Right lung (tissue), 2 donors: ENCODE measurements at regions not wholly inside any gene's neighbourhood (a gene's known extent, or its start where the extent isn't known, plus 50 kb on each side); places are given as distances from the start of the nearest gene placed in this dataset.

ENCODE experiments used
- DNase-seq, 2 donors: peaks; one replicate each; pipeline ENCODE4 v3.0.0-alpha.2; 2013

DNA sequence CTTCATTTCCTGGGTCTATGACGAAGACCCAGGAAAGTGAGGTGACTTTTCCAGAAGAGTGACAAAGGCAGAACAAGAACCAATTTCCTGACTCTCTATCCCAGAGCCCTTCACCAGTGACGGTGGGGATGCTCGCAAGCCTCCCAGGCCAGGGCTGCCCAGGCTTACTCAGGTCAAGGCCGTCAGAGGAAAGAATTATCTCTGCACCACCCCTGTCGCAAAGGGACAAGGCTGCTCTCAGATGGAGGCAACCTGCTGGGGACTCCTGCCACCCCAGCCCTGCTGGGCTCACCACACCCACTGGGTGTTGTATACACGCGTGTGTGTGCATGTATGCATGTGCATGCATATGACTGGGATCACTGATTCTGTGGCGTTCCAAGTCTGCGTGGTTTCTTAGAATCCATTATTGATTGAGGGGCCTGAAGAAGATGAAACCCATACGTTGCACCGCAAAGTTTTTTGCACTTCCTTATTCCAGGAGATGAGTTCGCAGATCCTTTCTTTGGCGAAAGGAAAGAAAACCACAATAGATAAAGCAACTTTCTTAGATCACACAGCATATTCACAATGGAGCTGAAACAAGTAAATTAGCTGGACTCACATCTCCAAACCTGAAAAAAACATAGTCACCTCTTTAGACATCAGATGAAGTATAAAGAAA, 255.8 kb downstream of the RHOU start:
- no peak for DNase-seq

DNA sequence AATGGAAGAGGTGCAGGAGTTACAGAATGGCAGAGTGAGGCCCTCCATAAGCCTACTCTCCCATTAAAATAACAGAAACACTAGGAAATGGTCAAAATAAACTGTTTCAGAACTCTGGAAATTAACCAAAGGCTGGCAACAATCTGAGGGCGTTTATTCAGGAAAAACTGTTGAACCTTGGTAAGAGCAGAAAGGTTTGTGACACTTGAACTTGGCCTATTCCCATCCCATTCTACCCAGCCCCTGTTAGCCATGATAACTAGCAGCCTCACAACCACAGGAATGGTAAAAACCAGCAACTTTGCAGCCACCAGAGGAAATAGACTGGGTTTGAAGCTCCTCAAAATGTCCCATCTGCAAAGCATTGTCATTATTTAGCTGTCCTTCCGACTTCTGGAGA, 256.8 kb downstream of the RHOU start:
- no peak for DNase-seq

- DNase-seq = no peak
Observed at GRCh38 chr1:228992907-228993535, 257.7 kb downstream of the RHOU start.

DNA sequence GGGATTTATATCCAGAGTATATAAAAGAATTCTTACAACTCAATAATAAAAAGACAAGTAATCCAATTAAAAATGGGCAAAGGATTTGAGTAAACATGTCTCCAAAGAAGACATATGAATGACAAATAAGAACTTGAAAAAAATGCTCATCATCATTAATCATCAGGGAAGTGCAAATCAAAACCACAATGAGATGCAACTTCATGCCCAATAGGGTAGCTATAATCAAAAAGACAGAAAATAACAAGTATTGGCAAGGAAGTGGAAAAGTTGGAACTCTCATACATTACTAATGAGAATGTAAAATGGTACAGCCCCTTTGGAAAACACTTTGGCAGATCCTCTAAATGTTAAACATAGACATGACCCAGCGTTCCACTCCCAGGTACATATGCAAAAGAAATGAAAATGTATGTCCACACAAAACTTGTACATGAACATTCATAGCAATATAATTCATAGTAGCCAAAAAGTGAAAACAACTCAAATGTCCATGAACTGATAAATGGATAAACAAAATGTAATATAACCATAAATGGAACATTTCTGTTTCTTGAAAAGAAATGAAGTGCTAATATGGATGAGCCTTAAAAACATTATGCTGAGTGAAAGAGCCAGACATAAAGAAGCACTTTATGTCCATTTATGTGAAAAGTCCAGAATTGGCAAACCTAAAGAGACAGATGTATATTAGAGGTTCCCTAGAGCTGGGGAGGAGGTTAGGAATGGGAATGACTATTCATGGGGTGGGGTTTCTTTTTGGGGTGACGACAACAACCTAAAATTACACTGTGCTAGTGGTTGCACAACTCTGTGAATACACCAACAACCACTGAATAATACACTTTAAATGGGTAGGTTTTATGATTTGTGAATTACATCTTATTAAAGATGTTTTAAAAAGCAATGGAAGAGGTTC, 259.7 kb downstream of the RHOU start:
- DNase-seq = peak in 1 of 2 donors; percentile 29

GRCh38 chr1:228996281-228996680, 261.0 kb downstream of the RHOU start:
- DNase-seq = no peak

GRCh38 chr1:228997721-228998144, 262.5 kb downstream of the RHOU start:
- no peak for DNase-seq

DNA sequence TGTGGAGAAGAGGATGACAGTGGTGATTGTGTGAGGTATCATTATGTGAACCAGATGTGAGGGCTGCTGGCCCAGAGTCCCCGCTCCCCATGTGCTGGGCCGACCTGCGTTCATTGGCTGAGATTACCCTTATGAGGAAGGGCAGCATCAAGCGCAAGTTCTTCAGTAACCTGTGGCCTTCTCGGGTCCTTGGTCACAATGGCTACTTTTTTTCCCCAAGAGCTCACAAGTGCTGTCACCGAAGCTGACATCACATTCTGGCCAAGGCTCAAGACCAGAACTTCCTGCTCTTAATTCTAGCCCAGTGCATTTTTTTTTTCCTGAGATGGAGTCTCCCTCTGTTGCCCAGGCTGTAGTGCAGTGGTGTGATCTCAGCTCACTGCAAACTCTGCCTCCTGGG, 262.9 kb downstream of the RHOU start:
- no peak for DNase-seq

DNA sequence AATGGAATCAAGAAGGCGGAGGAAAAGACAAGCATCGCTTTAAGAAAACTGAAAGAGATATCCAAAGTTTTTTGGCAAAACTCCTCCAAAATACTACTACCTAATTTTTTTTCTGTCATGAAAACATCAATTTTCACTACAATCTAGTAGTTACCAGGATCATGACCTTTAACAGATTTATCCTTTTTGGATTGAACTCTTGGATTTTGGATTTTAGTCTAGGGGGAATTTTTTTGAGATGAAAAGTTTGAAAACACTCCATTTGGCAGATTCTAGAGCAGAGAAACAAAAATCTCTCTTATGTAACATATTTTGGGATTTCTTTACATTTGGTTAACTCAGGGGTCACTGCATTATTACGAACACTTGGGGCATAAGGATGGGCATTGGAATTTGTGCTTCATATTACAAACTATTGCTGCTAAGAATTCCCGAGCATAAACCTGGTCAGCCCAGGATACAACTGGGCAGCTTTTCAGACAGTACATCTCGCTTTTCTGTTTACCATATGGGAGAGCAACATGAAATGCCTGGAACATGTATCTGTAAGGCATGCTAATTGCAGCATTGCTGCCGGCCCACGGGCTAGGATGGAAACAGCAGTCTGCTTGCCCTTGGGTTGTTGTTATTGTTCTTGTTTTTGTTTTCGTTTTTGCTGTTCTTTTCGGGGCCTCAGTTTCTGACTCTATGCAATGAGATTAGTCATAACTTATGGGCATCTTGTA, 264.3 kb downstream of the RHOU start:
- DNase-seq = no peak

DNA sequence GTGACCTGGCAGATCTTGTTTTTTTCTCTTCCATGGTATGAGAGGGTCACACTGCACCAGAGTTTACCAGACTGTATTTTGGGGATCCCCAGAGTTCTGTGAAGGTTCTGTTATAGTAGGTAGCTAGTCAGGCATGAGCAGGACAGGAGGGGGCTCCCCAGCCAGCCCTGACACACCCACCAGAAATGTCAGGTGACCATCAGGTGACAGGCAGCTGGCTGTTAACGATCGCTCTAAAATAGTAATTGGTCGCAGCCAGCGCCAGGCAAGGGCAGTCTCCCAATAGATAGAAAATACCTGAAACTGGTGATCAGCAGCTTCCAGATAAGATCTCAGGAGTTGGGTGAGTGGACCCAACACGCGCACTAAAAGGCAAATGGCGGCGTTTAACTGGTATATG, 264.9 kb downstream of the RHOU start:
- no peak for DNase-seq

DNA sequence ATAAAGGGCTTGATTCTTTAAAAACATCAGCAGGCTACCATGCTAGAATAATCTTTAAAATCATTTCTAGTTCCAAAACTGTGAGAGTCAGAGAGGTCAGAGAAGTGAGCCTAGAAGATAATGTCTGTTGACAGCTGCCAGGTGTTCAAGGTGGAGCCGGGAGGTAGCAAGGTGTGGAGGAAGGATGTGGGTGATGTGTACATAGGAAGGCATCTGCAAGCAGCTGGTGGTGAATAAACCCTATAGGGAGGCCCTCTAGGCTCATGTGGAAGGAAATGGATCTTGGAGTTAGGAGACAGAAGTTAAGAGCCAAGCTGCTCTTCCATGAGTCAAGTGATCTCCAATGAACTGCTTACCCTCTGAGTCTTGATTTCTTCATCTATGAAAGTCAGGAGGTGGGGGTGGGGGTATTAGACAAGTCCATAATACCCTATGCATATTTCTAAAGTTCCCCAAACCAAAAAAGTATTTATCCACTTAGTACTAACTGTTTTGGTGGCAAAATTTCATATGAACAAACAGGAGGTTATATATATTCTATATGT, 266.3 kb downstream of the RHOU start:
- DNase-seq = no peak

DNA sequence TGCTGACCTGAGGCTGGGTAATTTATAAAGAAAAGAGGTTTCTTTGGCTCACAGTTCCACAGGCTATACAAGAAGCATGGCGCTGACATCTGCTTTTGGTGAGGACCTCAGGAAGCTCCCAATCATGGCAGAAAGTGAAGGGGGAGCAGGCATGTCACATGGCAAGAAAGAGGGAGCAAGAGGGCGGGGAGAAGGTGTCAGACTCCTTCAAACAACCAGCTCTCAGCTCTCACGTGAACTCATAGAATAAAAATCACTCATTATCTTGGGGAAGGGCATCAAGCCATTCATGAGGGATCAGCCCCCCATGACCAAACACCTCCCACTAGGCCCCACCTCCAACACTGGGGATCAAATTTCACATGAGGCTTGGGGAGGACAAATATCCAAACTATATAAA, 266.8 kb downstream of the RHOU start:
- no peak for DNase-seq

DNA sequence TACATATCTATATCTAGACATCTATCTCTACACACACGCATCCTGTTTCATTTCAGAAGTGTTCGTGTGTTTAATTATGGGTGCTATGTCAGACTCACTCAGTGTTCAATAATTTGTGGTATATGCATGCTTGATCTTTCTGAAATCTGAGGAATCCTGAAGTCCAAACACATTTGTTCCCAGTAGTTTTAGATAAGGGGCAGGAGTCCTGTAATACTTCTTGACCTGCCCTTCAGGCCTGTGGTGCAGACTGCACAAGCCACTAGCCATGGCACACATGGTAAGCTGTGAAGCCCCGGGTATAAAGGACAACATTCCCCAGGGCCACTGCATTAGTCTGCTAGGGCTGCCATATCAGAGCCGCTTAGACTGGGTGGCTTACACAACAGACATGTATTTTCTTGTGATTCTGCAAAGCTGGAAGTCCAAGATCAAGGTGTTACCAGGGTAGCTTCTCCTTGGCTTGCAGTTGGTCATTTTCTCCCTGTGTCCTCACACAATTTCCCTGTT, 267.2 kb downstream of the RHOU start:
- DNase-seq = no peak

DNA sequence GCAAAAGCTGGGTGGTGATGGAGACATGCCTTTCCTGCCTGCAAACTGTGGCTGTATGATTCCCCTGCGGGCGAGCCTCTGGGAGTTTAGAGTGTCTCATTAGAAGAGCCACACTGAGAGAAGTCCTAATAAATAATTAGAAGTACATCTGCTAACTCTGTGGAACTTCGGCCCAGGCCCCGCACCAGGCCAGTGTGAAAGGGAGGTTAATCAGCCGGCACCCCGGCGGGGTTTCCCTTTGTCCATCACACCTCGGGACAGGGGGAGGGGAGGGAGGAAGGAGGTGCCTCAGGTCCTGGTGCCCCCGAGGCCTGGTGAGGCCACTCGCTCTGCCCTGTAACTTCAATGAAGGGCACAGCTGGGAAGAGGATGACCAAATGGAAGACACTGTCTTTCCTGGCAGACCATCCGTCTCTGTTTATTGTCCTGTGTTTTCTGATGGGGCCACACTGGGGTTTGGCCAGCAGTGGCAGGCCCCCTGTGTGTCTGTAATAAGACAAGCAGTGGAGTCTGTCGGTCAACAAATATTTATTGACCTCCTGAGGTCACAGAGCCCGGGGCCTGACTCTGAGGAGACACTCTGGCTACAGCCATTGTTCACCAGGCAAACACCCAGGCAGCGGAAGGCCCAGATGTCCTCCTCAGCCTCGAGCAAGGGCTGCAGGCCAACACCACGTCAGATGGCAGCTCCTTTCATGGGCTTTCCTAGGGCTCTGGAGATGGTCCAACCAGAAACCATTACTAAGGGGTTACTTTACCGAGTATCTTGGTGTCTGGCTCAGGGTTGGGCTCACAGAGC, 267.5 kb upstream of the RAB4A start:
- peak; percentile 36 to 43 for DNase-seq

DNA sequence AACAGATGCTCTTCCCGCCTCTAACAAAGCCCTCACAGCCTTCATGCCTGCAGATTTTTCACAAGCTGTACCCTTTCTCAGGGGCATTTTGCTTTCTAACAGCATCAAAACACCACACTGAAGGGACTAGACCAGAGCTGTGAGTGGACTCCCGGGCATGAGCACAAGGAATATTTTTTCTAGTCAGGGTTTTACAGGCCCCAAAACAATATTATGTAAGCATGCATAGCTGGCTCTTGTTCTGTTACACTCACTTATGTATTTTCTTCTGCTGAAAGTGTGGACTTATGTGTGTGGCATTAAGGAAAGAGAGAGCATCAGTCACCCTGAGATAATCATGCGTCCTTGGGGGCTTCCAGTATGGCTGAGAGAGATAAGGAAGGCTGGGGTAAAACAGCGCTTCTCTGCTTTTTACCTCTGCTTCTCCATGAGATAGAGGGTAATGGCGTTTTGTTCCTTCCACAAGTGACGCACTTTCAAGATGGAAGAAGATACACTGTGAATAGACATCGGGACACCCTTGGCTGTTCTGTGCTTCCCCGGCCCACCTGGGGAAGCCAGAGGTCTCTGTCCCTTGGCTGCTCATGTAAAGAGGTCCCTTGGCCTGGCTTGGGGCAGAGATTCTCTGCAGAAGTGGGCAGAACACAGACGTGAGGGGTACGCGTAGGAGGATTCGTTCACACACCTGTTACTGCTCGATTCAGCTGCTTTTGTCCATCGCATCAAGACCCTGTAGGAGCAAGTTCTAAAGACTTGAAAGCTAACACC, 266.7 kb upstream of the RAB4A start:
- DNase-seq = peak; percentile 27 to 39

DNA sequence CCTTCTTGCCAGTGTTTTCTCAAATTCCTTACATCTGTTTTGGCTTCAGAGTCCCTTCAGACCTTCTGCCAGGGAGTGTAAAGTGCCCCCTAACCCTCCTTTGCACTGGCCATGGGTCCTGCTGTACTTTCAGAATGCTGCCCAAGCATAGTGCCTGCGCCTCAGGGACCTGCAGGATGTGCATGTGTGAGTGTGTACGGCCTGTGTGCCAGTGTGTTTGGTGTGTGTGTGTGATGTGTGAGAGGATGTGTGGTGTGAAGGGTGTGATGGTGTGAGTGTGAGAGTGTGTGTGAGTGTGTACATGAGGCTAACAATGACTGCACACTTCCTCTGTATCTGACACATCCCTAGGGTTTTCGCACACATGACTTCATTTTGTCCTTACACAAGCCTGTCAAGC, 265.8 kb upstream of the RAB4A start:
- DNase-seq = no peak

DNA sequence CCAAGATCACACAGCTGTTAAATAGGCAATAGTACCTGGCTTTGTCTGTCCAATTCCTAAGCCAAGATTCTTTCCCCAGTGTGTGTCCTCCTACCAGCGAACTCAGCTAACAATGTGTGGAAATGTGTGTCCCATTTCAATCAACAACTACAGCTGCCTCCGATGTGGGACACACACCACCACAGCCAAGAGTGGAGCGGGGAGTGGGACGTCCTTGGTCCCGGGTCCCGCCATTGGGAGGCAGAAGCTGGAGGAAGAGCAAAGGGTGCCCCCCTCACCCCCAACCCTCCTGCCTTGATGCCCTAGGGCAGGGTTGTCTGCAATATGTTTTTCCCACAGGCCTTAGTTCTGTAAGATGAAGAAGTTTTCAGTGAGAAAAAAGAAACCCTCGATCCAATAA, 265.4 kb upstream of the RAB4A start:
- DNase-seq = no peak

- DNase-seq = no peak
Observed at GRCh38 chr1:229006121-229006870, 264.6 kb upstream of the RAB4A start.

GRCh38 chr1:229007167-229007566, 263.7 kb upstream of the RAB4A start:
- no peak for DNase-seq

DNA sequence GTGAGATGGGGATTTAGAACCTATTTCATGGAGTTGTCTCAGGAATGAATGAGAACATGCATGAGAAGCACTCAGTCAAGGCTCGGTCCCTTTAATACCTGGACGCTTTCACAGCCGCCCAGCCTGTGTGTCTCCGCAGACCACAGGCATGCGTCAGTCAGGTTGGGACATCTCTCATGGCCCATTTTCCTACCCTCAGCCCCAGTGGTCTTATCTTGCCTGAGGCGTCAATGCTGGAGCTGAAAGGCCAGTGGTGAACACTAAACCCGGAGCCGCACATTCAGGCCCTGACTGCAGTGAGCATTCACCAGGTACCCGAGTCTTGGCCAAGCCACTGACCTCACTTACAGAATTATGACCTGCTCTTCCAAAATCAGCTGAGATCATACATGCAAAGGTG, 263.2 kb upstream of the RAB4A start:
- DNase-seq = no peak
